Muscle layer of duodenum (tissue), 2 donors: ENCODE measurements at regions not wholly inside any gene's neighbourhood (a gene's known extent, or its start where the extent isn't known, plus 50 kb on each side); places are given as distances from the start of the nearest gene placed in this dataset.
"Not testable (repeated sequence)": the region's sequence is repeated elsewhere in the genome, so short reads cannot be mapped to it uniquely, and the experiment has no call there.

Experiments
- H3K27ac ChIP-seq: one replicate; pipeline ENCODE4 v1.7.0; 2013; ENCODE audit warnings: mild to moderate bottlenecking, low read length
- H3K27me3 ChIP-seq: one replicate; pipeline ENCODE4 v1.7.0; 2013; ENCODE audit warnings: low read depth, mild to moderate bottlenecking, control low read depth, low read length
- H3K36me3 ChIP-seq, 2 donors: one replicate each; pipeline ENCODE4 v1.7.0; 2013; ENCODE audit warnings: low read length in 2 of 2, control low read depth in 1 of 2, mild to moderate bottlenecking in 1 of 2; ENCODE audit not compliant: insufficient read depth in 2 of 2, control insufficient read depth in 1 of 2
- H3K4me1 ChIP-seq, 2 donors: one replicate each; pipeline ENCODE4 v1.7.0; 2013; ENCODE audit warnings: low read length in 2 of 2, mild to moderate bottlenecking in 2 of 2, control low read depth in 1 of 2, moderate library complexity in 1 of 2; ENCODE audit not compliant: insufficient read depth in 2 of 2, control insufficient read depth in 1 of 2
- H3K4me3 ChIP-seq, 2 donors: one replicate each; pipeline ENCODE4 v1.7.0; 2013; ENCODE audit warnings: low read length in 2 of 2, low read depth in 1 of 2, mild to moderate bottlenecking in 1 of 2
- H3K9me3 ChIP-seq, 2 donors: one replicate each; pipeline ENCODE4 v1.7.0; 2013; ENCODE audit warnings: low read length in 2 of 2, control low read depth in 1 of 2, mild to moderate bottlenecking in 1 of 2; ENCODE audit not compliant: control insufficient read depth in 1 of 2
- donor health status: healthy.

GRCh38 chr6:74479420-74479819 is 726.4 kb downstream of the COL12A1 start:
- H3K27ac ChIP-seq, result no peak overlapping the region
- no peaks in the 10 kb centered on the region for H3K27me3 ChIP-seq
- H3K4me1 ChIP-seq, result no peaks in the 10 kb centered on the region
- H3K4me3 ChIP-seq, result no peak overlapping the region
- no peaks in the 10 kb centered on the region for H3K9me3 ChIP-seq
- no peaks in the 10 kb centered on the region for H3K36me3 ChIP-seq

GRCh38 chr6:74474046-74474445 is 731.8 kb downstream of the COL12A1 start:
- H3K9me3 ChIP-seq, result not testable (repeated sequence)

GRCh38 chr6:74468552-74468951 is 737.3 kb downstream of the COL12A1 start:
- H3K27me3 ChIP-seq, H3K4me1 ChIP-seq, H3K36me3 ChIP-seq, H3K9me3 ChIP-seq, H3K27ac ChIP-seq, H3K4me3 ChIP-seq: not testable (repeated sequence)

More at GRCh38 chr6:74474046-74474445, 731.8 kb downstream of the COL12A1 start:
- not testable (repeated sequence) for H3K4me3 ChIP-seq, H3K36me3 ChIP-seq, H3K4me1 ChIP-seq, H3K27me3 ChIP-seq, H3K27ac ChIP-seq

- H3K4me3 ChIP-seq, result no peak overlapping the region
- H3K9me3 ChIP-seq, result no peaks in the 10 kb centered on the region
- H3K36me3 ChIP-seq, result no peaks in the 10 kb centered on the region
- no peaks in the 10 kb centered on the region for H3K4me1 ChIP-seq
- H3K27me3 ChIP-seq, result no peaks in the 10 kb centered on the region
- H3K27ac ChIP-seq, result no peak overlapping the region
Observed at GRCh38 chr6:74467533-74468215, 738.2 kb downstream of the COL12A1 start.

GRCh38 chr6:74466572-74466971 is 739.3 kb downstream of the COL12A1 start:
- Histone ChIP-seq H3K36me3 (no peaks in the 10 kb centered on the region), H3K27ac (no peak overlapping the region), H3K4me3 (no peak overlapping the region), H3K27me3 (no peaks in the 10 kb centered on the region), H3K4me1 (no peaks in the 10 kb centered on the region), H3K9me3 (peaks cover 0 to 5% of the 10 kb centered on the region in 2 donors)

- Histone ChIP-seq H3K27ac (no peak overlapping the region), H3K27me3 (no peaks in the 10 kb centered on the region), H3K9me3 (peaks cover 0 to 5% of the 10 kb centered on the region in 2 donors), H3K4me3 (no peak overlapping the region), H3K4me1 (peaks cover 4 to 8% of the 10 kb centered on the region in 2 donors), H3K36me3 (no peaks in the 10 kb centered on the region)
Observed at GRCh38 chr6:74459260-74459659, 746.6 kb downstream of the COL12A1 start.

GRCh38 chr6:74458536-74458935 is 747.3 kb downstream of the COL12A1 start:
- H3K4me1 ChIP-seq, result peaks cover 6 to 8% of the 10 kb centered on the region in 2 donors
- no peaks in the 10 kb centered on the region for H3K27me3 ChIP-seq
- H3K27ac ChIP-seq, result no peak overlapping the region
- peaks cover 0 to 5% of the 10 kb centered on the region in 2 donors for H3K9me3 ChIP-seq
- H3K4me3 ChIP-seq, result no peak overlapping the region
- no peaks in the 10 kb centered on the region for H3K36me3 ChIP-seq

- H3K27me3 ChIP-seq, result no peaks in the 10 kb centered on the region
Observed at GRCh38 chr6:74455786-74456185, 750.1 kb downstream of the COL12A1 start.

GRCh38 chr6:74451953-74452352 is 753.9 kb downstream of the COL12A1 start:
- Histone ChIP-seq H3K36me3 (no peaks in the 10 kb centered on the region), H3K9me3 (no peaks in the 10 kb centered on the region), H3K4me1 (peaks cover 0 to 6% of the 10 kb centered on the region in 2 donors), H3K4me3 (no peak overlapping the region), H3K27me3 (no peaks in the 10 kb centered on the region), H3K27ac (no peak overlapping the region)

More at GRCh38 chr6:74455786-74456185, 750.1 kb downstream of the COL12A1 start:
- Histone ChIP-seq H3K27ac (no peak overlapping the region), H3K9me3 (no peaks in the 10 kb centered on the region), H3K4me1 (peaks cover 8 to 10% of the 10 kb centered on the region in 2 donors), H3K4me3 (no peak overlapping the region), H3K36me3 (no peaks in the 10 kb centered on the region)

GRCh38 chr6:74448850-74449249 is 752.8 kb downstream of the CD109 start:
- no peak overlapping the region for H3K27ac ChIP-seq
- H3K4me3 ChIP-seq, result no peak overlapping the region
- no peaks in the 10 kb centered on the region for H3K36me3 ChIP-seq
- H3K9me3 ChIP-seq, result no peaks in the 10 kb centered on the region
- peaks cover 3 to 6% of the 10 kb centered on the region in 2 donors for H3K4me1 ChIP-seq
- no peaks in the 10 kb centered on the region for H3K27me3 ChIP-seq

- H3K9me3 ChIP-seq, result no peaks in the 10 kb centered on the region
- H3K27me3 ChIP-seq, result no peaks in the 10 kb centered on the region
- H3K4me3 ChIP-seq, result no peak overlapping the region
- no peaks in the 10 kb centered on the region for H3K36me3 ChIP-seq
- peaks cover 0 to 3% of the 10 kb centered on the region in 2 donors for H3K4me1 ChIP-seq
- no peak overlapping the region for H3K27ac ChIP-seq
Observed at GRCh38 chr6:74447013-74447412, 751.0 kb downstream of the CD109 start.
